HEK293 (cell line): ENCODE measurements at regions not wholly inside any gene's neighbourhood (a gene's known extent, or its start where the extent isn't known, plus 50 kb on each side); places are given as distances from the start of the nearest gene placed in this dataset.

Experiments used
- CTCF ChIA-PET: fragments of 350-600 bp; formaldehyde crosslinking; extraction: SDS; loops from one replicate; lab custom pipeline; 2021; ENCODE audit warnings: antibody characterized with exemption; lab: Yijun Ruan, JAX
- POLR2A ChIA-PET: fragments of 300-600 bp; formaldehyde crosslinking; extraction: SDS; loops from one replicate; lab custom pipeline; 2020; ENCODE audit warnings: antibody characterized with exemption, inconsistent platforms; lab: Yijun Ruan, JAX
- H3K27ac ChIP-seq: fragments of 200-500 bp; sonication (Bioruptor generic); 2 replicates; pipeline ENCODE4 v1.5.1; 2014; ENCODE audit warnings: low read depth, low read length, control low read depth, inconsistent platforms; ENCODE audit errors: extremely low read depth
- H3K36me3 ChIP-seq, 2 experiments: fragments of 200-500 bp in 1 of 2; sonication (Bioruptor generic) in 1 of 2; 1 replicate in 1 of 2; 2 replicates in 1 of 2; pipeline ENCODE4 v1.5.1; 2014 to 2017; ENCODE audit warnings: inconsistent platforms in 2 of 2, low read length in 2 of 2; ENCODE audit not compliant: control insufficient read depth in 2 of 2, insufficient read depth in 1 of 2
- H3K4me1 ChIP-seq: fragments of 200-500 bp; sonication (Bioruptor generic); 2 replicates; pipeline ENCODE4 v1.5.1; 2014; ENCODE audit warnings: mild to moderate bottlenecking, low read length, inconsistent platforms; ENCODE audit not compliant: control insufficient read depth, insufficient read depth
- H3K4me3 ChIP-seq: 2 replicates; pipeline ENCODE4 v1.5.1; 2011; ENCODE audit warnings: low read depth, mild to moderate bottlenecking, control low read depth, low read length, moderate library complexity
- H3K9me3 ChIP-seq: fragments of 200-500 bp; sonication (Bioruptor generic); 2 replicates; pipeline ENCODE4 v1.5.1; 2014; ENCODE audit warnings: low read depth, low read length, inconsistent platforms; ENCODE audit not compliant: control insufficient read depth, insufficient read depth
- CTCF ChIP-seq: fragments of 450-650 bp; formaldehyde crosslinking; IDR thresholded peaks from 2 replicates; pipeline ENCODE4 v1.5.1; 2016; ENCODE audit warnings: missing biosample characterization, missing genetic modification characterization
- KLF16 ChIP-seq: fragments of 450-650 bp; formaldehyde crosslinking; IDR thresholded peaks from 2 replicates; pipeline ENCODE4 v1.5.1; 2017; ENCODE audit warnings: missing biosample characterization, missing genetic modification characterization
- MEIS1 ChIP-seq: sonication (generic); formaldehyde crosslinking; IDR thresholded peaks from 2 replicates; pipeline ENCODE4 v1.8.1; 2022; ENCODE audit warnings: missing genetic modification reagents, mild to moderate bottlenecking, borderline replicate concordance
- MZF1 ChIP-seq: fragments of 450-650 bp; formaldehyde crosslinking; IDR thresholded peaks from 2 replicates; pipeline ENCODE4 v1.5.1; 2017; ENCODE audit warnings: missing biosample characterization, missing genetic modification characterization, borderline replicate concordance
- TRIM28 ChIP-seq: IDR thresholded peaks from 2 replicates; pipeline ENCODE4 v1.6.1; 2011; ENCODE audit warnings: low read length, control low read depth, borderline replicate concordance
- YY2 ChIP-seq: fragments of 450-650 bp; formaldehyde crosslinking; IDR thresholded peaks from 2 replicates; pipeline ENCODE4 v1.5.1; 2016; ENCODE audit warnings: missing biosample characterization, missing genetic modification characterization
- ZFHX2 ChIP-seq: fragments of 450-650 bp; formaldehyde crosslinking; conservative IDR thresholded peaks from 2 replicates; pipeline ENCODE4 v1.5.1; 2016; ENCODE audit warnings: missing biosample characterization, missing genetic modification characterization
- ZNF112 ChIP-seq: fragments of 450-650 bp; formaldehyde crosslinking; IDR thresholded peaks from 2 replicates; pipeline ENCODE4 v1.5.0; 2017; ENCODE audit warnings: missing biosample characterization, missing genetic modification characterization
- ZNF548 ChIP-seq: fragments of 450-650 bp; formaldehyde crosslinking; IDR thresholded peaks from 2 replicates; pipeline ENCODE4 v1.5.1; 2016; ENCODE audit warnings: missing biosample characterization, missing genetic modification characterization
- ZNF654 ChIP-seq: fragments of 450-650 bp; formaldehyde crosslinking; IDR thresholded peaks from 2 replicates; pipeline ENCODE4 v1.5.1; 2016; ENCODE audit warnings: low read depth, missing biosample characterization, missing genetic modification characterization
- ZNF660 ChIP-seq: fragments of 450-650 bp; IDR thresholded peaks from 2 replicates; pipeline ENCODE4 v1.5.1; 2018; ENCODE audit warnings: missing biosample characterization, mild to moderate bottlenecking, missing genetic modification characterization
- ZNF701 ChIP-seq: fragments of 450-650 bp; formaldehyde crosslinking; IDR thresholded peaks from 2 replicates; pipeline ENCODE4 v1.5.1; 2016; ENCODE audit warnings: missing biosample characterization, missing genetic modification characterization
- ZNF747 ChIP-seq: fragments of 450-650 bp; formaldehyde crosslinking; IDR thresholded peaks from 2 replicates; pipeline ENCODE4 v1.5.1; 2016; ENCODE audit warnings: missing biosample characterization, missing genetic modification characterization
- ZNF843 ChIP-seq: fragments of 450-650 bp; formaldehyde crosslinking; IDR thresholded peaks from 2 replicates; pipeline ENCODE4 v1.5.1; 2016; ENCODE audit warnings: missing biosample characterization, missing genetic modification characterization
- TF ChIP-seq, protein P1 (sequence below): fragments of 450-650 bp; formaldehyde crosslinking; IDR thresholded peaks from 2 replicates; pipeline ENCODE4 v1.5.1; 2016; ENCODE audit warnings: missing biosample characterization, missing genetic modification characterization
- TF ChIP-seq, protein P2 (sequence below): fragments of 450-650 bp; formaldehyde crosslinking; IDR thresholded peaks from 2 replicates; pipeline ENCODE4 v1.5.1; 2016; ENCODE audit warnings: missing biosample characterization, missing genetic modification characterization

DNA sequence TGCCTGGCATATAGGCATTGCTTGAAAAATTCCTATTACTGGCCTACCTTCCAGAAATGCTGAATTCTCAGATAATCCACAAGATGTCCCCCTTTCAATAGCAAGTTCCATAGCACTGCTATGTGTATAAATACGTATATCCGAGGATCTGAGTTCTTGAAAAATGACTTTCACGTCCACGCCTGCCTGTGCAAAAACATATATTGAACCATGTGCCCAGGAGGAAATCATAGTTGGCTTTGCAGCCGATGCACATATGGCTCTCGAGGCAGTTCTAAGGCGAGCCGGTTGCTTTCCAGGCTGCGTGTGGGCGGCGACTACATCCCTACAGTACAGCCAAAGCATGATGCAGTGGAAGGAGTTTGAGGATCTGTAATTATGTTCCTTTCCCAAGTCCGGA is 55.4 kb upstream of the ESX1 start:
- peak; percentile 62 for TF ChIP-seq ZNF654 (tag by site-specific recombination)
- 0 out of 2 replicates have a peak, but pooled peaks have one; percentile 13 for TF ChIP-seq CTCF
- TF ChIP-seq, protein P1, sequence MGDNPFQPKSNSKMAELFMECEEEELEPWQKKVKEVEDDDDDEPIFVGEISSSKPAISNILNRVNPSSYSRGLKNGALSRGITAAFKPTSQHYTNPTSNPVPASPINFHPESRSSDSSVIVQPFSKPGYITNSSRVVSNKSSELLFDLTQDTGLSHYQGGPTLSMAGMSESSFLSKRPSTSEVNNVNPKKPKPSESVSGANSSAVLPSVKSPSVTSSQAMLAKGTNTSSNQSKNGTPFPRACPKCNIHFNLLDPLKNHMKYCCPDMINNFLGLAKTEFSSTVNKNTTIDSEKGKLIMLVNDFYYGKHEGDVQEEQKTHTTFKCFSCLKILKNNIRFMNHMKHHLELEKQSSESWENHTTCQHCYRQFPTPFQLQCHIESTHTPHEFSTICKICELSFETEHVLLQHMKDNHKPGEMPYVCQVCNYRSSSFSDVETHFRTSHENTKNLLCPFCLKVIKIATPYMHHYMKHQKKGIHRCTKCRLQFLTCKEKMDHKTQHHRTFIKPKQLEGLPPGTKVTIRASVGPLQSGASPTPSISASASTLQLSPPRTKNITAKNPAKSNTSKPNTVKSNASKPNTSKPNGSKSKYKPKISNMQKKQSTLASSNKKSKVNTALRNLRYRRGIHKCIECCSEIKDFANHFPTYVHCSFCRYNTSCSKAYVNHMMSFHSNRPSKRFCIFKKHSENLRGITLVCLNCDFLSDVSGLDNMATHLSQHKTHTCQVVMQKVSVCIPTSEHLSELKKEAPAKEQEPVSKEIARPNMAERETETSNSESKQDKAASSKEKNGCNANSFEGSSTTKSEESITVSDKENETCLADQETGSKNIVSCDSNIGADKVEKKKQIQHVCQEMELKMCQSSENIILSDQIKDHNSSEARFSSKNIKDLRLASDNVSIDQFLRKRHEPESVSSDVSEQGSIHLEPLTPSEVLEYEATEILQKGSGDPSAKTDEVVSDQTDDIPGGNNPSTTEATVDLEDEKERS (tag by site-specific recombination) = no peak
- TF ChIP-seq, protein P2, sequence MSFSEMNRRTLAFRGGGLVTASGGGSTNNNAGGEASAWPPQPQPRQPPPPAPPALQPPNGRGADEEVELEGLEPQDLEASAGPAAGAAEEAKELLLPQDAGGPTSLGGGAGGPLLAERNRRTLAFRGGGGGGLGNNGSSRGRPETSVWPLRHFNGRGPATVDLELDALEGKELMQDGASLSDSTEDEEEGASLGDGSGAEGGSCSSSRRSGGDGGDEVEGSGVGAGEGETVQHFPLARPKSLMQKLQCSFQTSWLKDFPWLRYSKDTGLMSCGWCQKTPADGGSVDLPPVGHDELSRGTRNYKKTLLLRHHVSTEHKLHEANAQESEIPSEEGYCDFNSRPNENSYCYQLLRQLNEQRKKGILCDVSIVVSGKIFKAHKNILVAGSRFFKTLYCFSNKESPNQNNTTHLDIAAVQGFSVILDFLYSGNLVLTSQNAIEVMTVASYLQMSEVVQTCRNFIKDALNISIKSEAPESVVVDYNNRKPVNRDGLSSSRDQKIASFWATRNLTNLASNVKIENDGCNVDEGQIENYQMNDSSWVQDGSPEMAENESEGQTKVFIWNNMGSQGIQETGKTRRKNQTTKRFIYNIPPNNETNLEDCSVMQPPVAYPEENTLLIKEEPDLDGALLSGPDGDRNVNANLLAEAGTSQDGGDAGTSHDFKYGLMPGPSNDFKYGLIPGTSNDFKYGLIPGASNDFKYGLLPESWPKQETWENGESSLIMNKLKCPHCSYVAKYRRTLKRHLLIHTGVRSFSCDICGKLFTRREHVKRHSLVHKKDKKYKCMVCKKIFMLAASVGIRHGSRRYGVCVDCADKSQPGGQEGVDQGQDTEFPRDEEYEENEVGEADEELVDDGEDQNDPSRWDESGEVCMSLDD (tag by site-specific recombination) = no peak
- no peak for TF ChIP-seq ZNF112
- 0 out of 2 replicates have a peak, but pooled peaks have one; percentile 15 for TF ChIP-seq ZFHX2
- no peak for TF ChIP-seq ZNF660 (tag by site-specific recombination)
- TF ChIP-seq MZF1 = no peak
- no peak for TF ChIP-seq KLF16 (tag by site-specific recombination)
- TF ChIP-seq, all 188 proteins: peak for 3
- Histone ChIP-seq H3K36me3 (no peaks in the 10 kb centered on the region), H3K9me3 (no peaks in the 10 kb centered on the region), H3K27ac (no peak overlapping the region), H3K4me1 (no peaks in the 10 kb centered on the region), H3K4me3 (peak overlapping the region; percentile 3)
- ChIA-PET POLR2A (interaction anchor here (0.8 kb wide), 1 partner anchor 25 kb away, joined by 4 read pairs; no protein-coding TSS in a partner anchor), CTCF (interaction anchor here (0.6 to 1.8 kb wide), 16 partner anchors 9 to 612 kb away, joined by 3 to 7 read pairs (median 4); partner anchors contain the start of gene IL1RAPL2)

DNA sequence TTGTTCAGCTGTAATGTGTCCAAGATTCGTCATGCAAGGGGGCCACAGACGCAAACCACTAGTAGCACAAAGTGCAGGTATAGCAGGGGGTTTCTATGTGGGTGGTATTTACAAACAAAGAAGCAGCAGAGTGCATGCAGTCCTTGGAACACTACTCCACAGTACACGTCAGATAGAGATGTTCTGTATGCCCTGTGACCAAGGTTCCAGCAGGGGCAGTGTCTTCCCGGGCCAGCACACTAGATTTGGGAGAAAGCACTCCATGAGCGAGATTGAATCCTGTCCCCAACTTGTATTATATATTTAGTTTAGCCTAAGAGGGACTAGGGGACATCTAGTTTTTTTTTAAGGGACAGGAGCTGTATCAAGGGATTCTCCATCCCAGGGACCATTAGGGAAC is 54.4 kb upstream of the ESX1 start:
- ChIA-PET CTCF (interaction anchor here (0.7 to 1.8 kb wide), 12 partner anchors 8 to 613 kb away, joined by 3 to 7 read pairs (median 4); partner anchors contain the start of gene IL1RAPL2), POLR2A (no interaction called here)
- Histone ChIP-seq H3K36me3 (no peaks in the 10 kb centered on the region), H3K27ac (no peak overlapping the region), H3K9me3 (no peaks in the 10 kb centered on the region), H3K4me3 (no peak overlapping the region)
- TF ChIP-seq TRIM28 (no peak), YY2 (tag by site-specific recombination) (no peak), ZNF843 (tag by site-specific recombination) (no peak), MEIS1 (CRISPR knock-in tag) (no peak), ZNF747 (tag by site-specific recombination) (no peak), MZF1 (no peak), ZNF548 (tag by site-specific recombination) (no peak), ZNF701 (tag by site-specific recombination) (no peak)
- TF ChIP-seq, all 188 proteins: peak for 0
- no peaks in the 10 kb centered on the region for H3K4me1 ChIP-seq
